CD14-positive monocyte (primary cell): ENCODE measurements at regions not wholly inside any gene's neighbourhood (a gene's known extent, or its start where the extent isn't known, plus 50 kb on each side); places are given as distances from the start of the nearest gene placed in this dataset.

ENCODE experiments used
- DNase-seq, 3 donors: peaks; one replicate each; pipeline ENCODE4 v3.0.0-alpha.2; 2011 to 2022
- H2AFZ ChIP-seq: 2 replicates; pipeline ENCODE4 v1.6.0; 2012; ENCODE audit warnings: mild to moderate bottlenecking, low read depth, low read length, inconsistent platforms; ENCODE audit not compliant: insufficient read depth, poor library complexity, severe bottlenecking
- H3K27ac ChIP-seq, 2 donors: 1 replicate in 1 of 2; 2 replicates in 1 of 2; pipeline ENCODE4 v1.5.1; 2012 to 2013; ENCODE audit warnings: low read length in 2 of 2, control low read depth in 1 of 2, inconsistent platforms in 1 of 2, low read depth in 1 of 2, mild to moderate bottlenecking in 1 of 2
- H3K27me3 ChIP-seq, 2 donors: one replicate each; pipeline versions ENCODE4 v1.6.0 to v1.6.1; 2011 to 2013; ENCODE audit warnings: low read length in 2 of 2; ENCODE audit not compliant: control insufficient read depth in 2 of 2, insufficient read depth in 2 of 2
- H3K36me3 ChIP-seq, 2 donors: replicated peaks in 1 of 2; 1 replicate in 1 of 2; 2 replicates in 1 of 2; pipeline versions ENCODE4 v1.5.1 to v1.6.1; 2012 to 2013; ENCODE audit warnings: low read length in 2 of 2, control low read depth in 1 of 2, inconsistent platforms in 1 of 2, mild to moderate bottlenecking in 1 of 2; ENCODE audit not compliant: insufficient read depth in 2 of 2, control insufficient read depth in 1 of 2
- H3K4me1 ChIP-seq, 2 donors: 1 replicate in 1 of 2; 2 replicates in 1 of 2; pipeline versions ENCODE4 v1.5.1 to v1.6.1; 2012 to 2013; ENCODE audit warnings: low read length in 2 of 2, control low read depth in 1 of 2, inconsistent platforms in 1 of 2, mild to moderate bottlenecking in 1 of 2, moderate library complexity in 1 of 2; ENCODE audit not compliant: insufficient read depth in 2 of 2, control insufficient read depth in 1 of 2
- H3K4me2 ChIP-seq: replicated peaks from 2 replicates; pipeline ENCODE3; 2012; ENCODE audit warnings: low read length, moderate library complexity, mild to moderate bottlenecking; ENCODE audit not compliant: poor library complexity, severe bottlenecking; ENCODE audit errors: extremely low read depth
- H3K4me3 ChIP-seq, 3 experiments: fragments of 200-600 bp in 1 of 3; sonication (generic) in 1 of 3; replicated peaks in 1 of 3; 1 replicate in 2 of 3; 2 replicates in 1 of 3; pipeline ENCODE4 v1.5.1; 2011 to 2013; ENCODE audit warnings: low read length in 3 of 3, mild to moderate bottlenecking in 3 of 3, control low read depth in 2 of 3, low read depth in 2 of 3, inconsistent platforms in 1 of 3, moderate library complexity in 1 of 3
- H3K79me2 ChIP-seq: 2 replicates; pipeline ENCODE4 v1.6.0; 2012; ENCODE audit warnings: mild to moderate bottlenecking, control low read depth, inconsistent platforms, low read length, moderate library complexity; ENCODE audit not compliant: insufficient read depth
- H3K9ac ChIP-seq: 2 replicates; pipeline ENCODE4 v1.6.0; 2017; ENCODE audit warnings: low read length, mild to moderate bottlenecking; ENCODE audit not compliant: insufficient read depth, poor library complexity, severe bottlenecking
- H3K9me3 ChIP-seq, 2 donors: replicated peaks in 1 of 2; 1 replicate in 1 of 2; 2 replicates in 1 of 2; pipeline versions ENCODE4 v1.5.1 to v1.6.1; 2012 to 2013; ENCODE audit warnings: low read length in 2 of 2, control low read depth in 1 of 2; ENCODE audit not compliant: control insufficient read depth in 1 of 2, insufficient read depth in 1 of 2
- H4K20me1 ChIP-seq: 2 replicates; pipeline ENCODE4 v1.6.0; 2012; ENCODE audit warnings: mild to moderate bottlenecking, low read length, control low read depth, moderate library complexity; ENCODE audit not compliant: insufficient read depth
- H3K27ac Mint-ChIP-seq, 7 donors: one replicate each; pipeline ENCODE4 v1.8.0; 2020; ENCODE audit warnings: mild to moderate bottlenecking in 7 of 7, mixed read lengths in 7 of 7, moderate library complexity in 6 of 7, inconsistent platforms in 2 of 7
- H3K27me3 Mint-ChIP-seq, 3 donors: one replicate each; pipeline ENCODE4 v1.8.0; 2021 to 2022; ENCODE audit warnings: low read depth in 3 of 3, mild to moderate bottlenecking in 3 of 3, mixed read lengths in 3 of 3, moderate library complexity in 3 of 3, inconsistent platforms in 1 of 3
- H3K36me3 Mint-ChIP-seq, 2 donors: one replicate each; pipeline ENCODE4 v1.8.0; 2020; ENCODE audit warnings: mixed read lengths in 2 of 2, inconsistent platforms in 1 of 2, mild to moderate bottlenecking in 1 of 2
- H3K4me1 Mint-ChIP-seq: one replicate; pipeline ENCODE4 v1.8.0; 2020; ENCODE audit warnings: mild to moderate bottlenecking, mixed read lengths
- H3K4me3 Mint-ChIP-seq, 2 donors: one replicate each; pipeline ENCODE4 v1.8.0; 2020; ENCODE audit warnings: mild to moderate bottlenecking in 2 of 2, mixed read lengths in 2 of 2, moderate library complexity in 1 of 2
- H3K9me3 Mint-ChIP-seq, 7 donors: one replicate each; pipeline ENCODE4 v1.8.0; 2020 to 2022; ENCODE audit warnings: mixed read lengths in 7 of 7, mild to moderate bottlenecking in 6 of 7, moderate library complexity in 6 of 7, inconsistent platforms in 2 of 7
- WGBS: methylation state at CpG from one replicate; pipeline ENCODE4 v1.1.5; 2013; ENCODE audit warnings: missing lambda C conversion rate; ENCODE audit not compliant: insufficient coverage; 5-methylcytosine and 5-hydroxymethylcytosine counted together
- intact Hi-C, 2 donors: fragments of 100-400 bp; cut with micrococcal nuclease; formaldehyde crosslinking; loops; one replicate each; pipeline versions ENCODE4 v1.15.0 to v1.15.1; 2023
- TF ChIP-seq, protein P1 (sequence below): fragments of 200-600 bp; IDR thresholded peaks from one replicate; pipeline ENCODE4 v1.8.0; 2022; ENCODE audit warnings: antibody characterized with exemption, mild to moderate bottlenecking

DNA sequence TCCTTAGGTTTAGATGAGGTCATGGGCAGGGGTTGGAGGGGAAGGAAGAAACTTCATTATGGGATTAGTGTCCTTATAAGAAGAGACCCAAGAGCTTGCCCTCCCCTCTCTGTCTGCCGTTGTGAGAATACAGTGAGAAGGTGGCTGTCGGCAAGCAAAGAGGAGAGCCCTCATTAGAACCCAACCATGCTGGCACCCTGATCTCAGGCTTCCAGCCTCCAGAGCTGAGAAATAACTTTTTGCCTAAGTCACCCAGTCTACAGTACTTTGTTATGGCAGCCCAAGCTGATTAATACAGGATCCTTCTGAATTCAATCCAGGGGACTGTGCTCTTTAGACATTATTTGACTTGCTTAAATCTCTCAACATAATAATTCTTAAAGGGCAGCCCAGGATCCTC lies 209.0 kb downstream of the RNF152 start:
- intact Hi-C loops, result no loop called here
- DNase-seq, result no peak
- no peak overlapping the region for H3K4me3 Mint-ChIP-seq
- Histone ChIP-seq H3K36me3 (no peaks in the 10 kb centered on the region), H3K27me3 (no peaks in the 10 kb centered on the region), H4K20me1 (no peaks in the 10 kb centered on the region), H3K27ac (no peak overlapping the region), H3K4me2 (no peak overlapping the region), H2AFZ (no peak overlapping the region), H3K4me3 (no peak overlapping the region), H3K79me2 (no peaks in the 10 kb centered on the region), H3K9me3 (peaks cover 8 to 11% of the 10 kb centered on the region in 2 donors), H3K4me1 (no peaks in the 10 kb centered on the region), H3K9ac (no peak overlapping the region)
- no CpG with 5 or more reads among the region's 2 CpGs for WGBS
- TF ChIP-seq, protein P1, sequence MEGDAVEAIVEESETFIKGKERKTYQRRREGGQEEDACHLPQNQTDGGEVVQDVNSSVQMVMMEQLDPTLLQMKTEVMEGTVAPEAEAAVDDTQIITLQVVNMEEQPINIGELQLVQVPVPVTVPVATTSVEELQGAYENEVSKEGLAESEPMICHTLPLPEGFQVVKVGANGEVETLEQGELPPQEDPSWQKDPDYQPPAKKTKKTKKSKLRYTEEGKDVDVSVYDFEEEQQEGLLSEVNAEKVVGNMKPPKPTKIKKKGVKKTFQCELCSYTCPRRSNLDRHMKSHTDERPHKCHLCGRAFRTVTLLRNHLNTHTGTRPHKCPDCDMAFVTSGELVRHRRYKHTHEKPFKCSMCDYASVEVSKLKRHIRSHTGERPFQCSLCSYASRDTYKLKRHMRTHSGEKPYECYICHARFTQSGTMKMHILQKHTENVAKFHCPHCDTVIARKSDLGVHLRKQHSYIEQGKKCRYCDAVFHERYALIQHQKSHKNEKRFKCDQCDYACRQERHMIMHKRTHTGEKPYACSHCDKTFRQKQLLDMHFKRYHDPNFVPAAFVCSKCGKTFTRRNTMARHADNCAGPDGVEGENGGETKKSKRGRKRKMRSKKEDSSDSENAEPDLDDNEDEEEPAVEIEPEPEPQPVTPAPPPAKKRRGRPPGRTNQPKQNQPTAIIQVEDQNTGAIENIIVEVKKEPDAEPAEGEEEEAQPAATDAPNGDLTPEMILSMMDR, result no peak
- no peaks in the 10 kb centered on the region for H3K36me3 Mint-ChIP-seq
- H3K4me1 Mint-ChIP-seq, result no peaks in the 10 kb centered on the region
- H3K27ac Mint-ChIP-seq, result no peak overlapping the region
- H3K27me3 Mint-ChIP-seq, result peaks cover 3 to 5% (median 3%) of the 10 kb centered on the region in 3 donors
- H3K9me3 Mint-ChIP-seq, result peaks cover 8 to 18% (median 15%) of the 10 kb centered on the region in 7 donors

DNA sequence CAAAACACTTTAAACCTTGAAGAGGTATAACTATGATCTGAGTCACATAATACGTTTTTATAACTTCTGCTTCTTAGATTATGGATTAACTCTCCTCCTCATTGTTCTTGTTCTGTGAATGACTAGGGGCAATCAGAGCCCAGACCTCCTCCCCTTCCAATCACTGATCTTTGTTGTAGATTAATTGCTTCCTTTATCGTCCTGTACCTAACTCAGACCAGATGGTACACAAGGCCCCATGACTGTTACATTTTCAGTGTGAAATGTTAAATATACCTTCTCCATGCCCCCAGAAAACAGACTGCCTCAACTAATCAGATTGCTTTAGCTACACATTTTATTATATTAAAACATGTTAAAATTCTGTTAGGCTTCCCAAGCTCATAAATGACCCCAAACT lies 211.7 kb downstream of the RNF152 start:
- peaks cover 8 to 14% of the 10 kb centered on the region in 2 donors for H3K9me3 ChIP-seq
- WGBS, result no CpG with 5 or more reads among the region's 2 CpGs
- H3K79me2 ChIP-seq, result no peaks in the 10 kb centered on the region

More for the DNA sequence above, 211.7 kb downstream of the RNF152 start:
- Histone ChIP-seq H3K36me3 (no peaks in the 10 kb centered on the region), H3K4me2 (no peak overlapping the region), H2AFZ (no peak overlapping the region), H3K27me3 (no peaks in the 10 kb centered on the region), H3K4me3 (no peak overlapping the region), H3K27ac (no peak overlapping the region), H4K20me1 (no peaks in the 10 kb centered on the region), H3K9ac (no peak overlapping the region), H3K4me1 (no peaks in the 10 kb centered on the region)
- Mint-ChIP-seq H3K4me3 (no peak overlapping the region), H3K27me3 (peaks cover 0 to 5% (median 3%) of the 10 kb centered on the region in 3 donors), H3K36me3 (no peaks in the 10 kb centered on the region), H3K4me1 (no peaks in the 10 kb centered on the region), H3K9me3 (peaks cover 11 to 20% (median 15%) of the 10 kb centered on the region in 7 donors), H3K27ac (no peak overlapping the region)
- intact Hi-C loops, result no loop called here
- no peak for DNase-seq
- TF ChIP-seq, protein P1, result no peak
